Lung (tissue), 11 donors: ENCODE measurements at regions not wholly inside any gene's neighbourhood (a gene's known extent, or its start where the extent isn't known, plus 50 kb on each side); places are given as distances from the start of the nearest gene placed in this dataset.

Experiments
- ATAC-seq: fragments of 200-7000 bp; cut with Tn5 transposase; one replicate; pipeline ENCODE4 v1.9.1; 2020; ENCODE audit warnings: moderate number of reproducible peaks; ENCODE audit not compliant: insufficient read depth, low FRiP score
- DNase-seq, 3 donors: peaks; one replicate each; pipeline ENCODE4 v3.0.0-alpha.2; 2013 to 2017
- H3K27ac ChIP-seq, 2 donors: one replicate each; pipeline ENCODE4 v1.5.1; 2013; ENCODE audit warnings: mild to moderate bottlenecking in 2 of 2, moderate library complexity in 2 of 2, control low read depth in 1 of 2, inconsistent platforms in 1 of 2, low read depth in 1 of 2, low read length in 1 of 2
- H3K27me3 ChIP-seq, 3 donors: one replicate each; pipeline ENCODE4 v1.5.1; 2013; ENCODE audit warnings: low read length in 2 of 3; ENCODE audit not compliant: control insufficient read depth in 3 of 3, insufficient read depth in 3 of 3
- H3K36me3 ChIP-seq, 4 donors: one replicate each; pipeline ENCODE4 v1.5.1; 2013; ENCODE audit warnings: low read length in 4 of 4, mild to moderate bottlenecking in 1 of 4, moderate library complexity in 1 of 4; ENCODE audit not compliant: control insufficient read depth in 4 of 4, insufficient read depth in 4 of 4
- H3K4me1 ChIP-seq, 5 donors: one replicate each; pipeline ENCODE4 v1.5.1; 2013; ENCODE audit warnings: low read length in 5 of 5, mild to moderate bottlenecking in 2 of 5, moderate library complexity in 1 of 5; ENCODE audit not compliant: control insufficient read depth in 5 of 5, insufficient read depth in 5 of 5
- H3K4me3 ChIP-seq: one replicate; pipeline ENCODE4 v1.5.1; 2013; ENCODE audit warnings: mild to moderate bottlenecking, control low read depth, moderate library complexity
- H3K9ac ChIP-seq, 2 donors: one replicate each; pipeline ENCODE4 v1.5.1; 2013; ENCODE audit warnings: low read length in 2 of 2, control low read depth in 1 of 2; ENCODE audit not compliant: insufficient read depth in 1 of 2
- H3K9me3 ChIP-seq, 4 donors: one replicate each; pipeline ENCODE4 v1.5.1; 2013; ENCODE audit warnings: low read length in 3 of 4, mild to moderate bottlenecking in 1 of 4, moderate library complexity in 1 of 4; ENCODE audit not compliant: control insufficient read depth in 4 of 4, insufficient read depth in 3 of 4
- CTCF ChIP-seq: IDR thresholded peaks from 2 replicates; pipeline ENCODE4 v1.5.1; 2012; ENCODE audit warnings: mild to moderate bottlenecking; ENCODE audit errors: control extremely low read depth, extremely low read depth
- WGBS, 2 donors: extraction: QIAGEN DNeasy Blood & Tissue Kit; methylation state at CpG; one replicate each; pipeline ENCODE4 v1.1.7; 2013; 5-methylcytosine and 5-hydroxymethylcytosine counted together
- donor health status: control.
- donor health status: control.
- donor health status: Bipolar disorder and iron deficiency.
- donor health status: healthy.
- donor health status: DM: yes; HTN: yes; CAD: no.

- no peak overlapping the region for H3K9ac ChIP-seq
- no peaks in the 10 kb centered on the region for H3K36me3 ChIP-seq
- no peak for TF ChIP-seq CTCF
- H3K27ac ChIP-seq, result peak overlapping the region in 1 of 2 donors; percentile 28
- peaks cover 0 to 47% (median 14%) of the 10 kb centered on the region in 5 donors for H3K4me1 ChIP-seq
- no peaks in the 10 kb centered on the region for H3K9me3 ChIP-seq
- no peak overlapping the region for H3K4me3 ChIP-seq
- ATAC-seq, result no peak
- WGBS, 2 donors, result 92 to 93% methylated on average over 8 of the region's 8 CpGs
- no peak for DNase-seq
- no peaks in the 10 kb centered on the region for H3K27me3 ChIP-seq
Observed at GRCh38 chr10:69731698-69732097, 70.0 kb upstream of the COL13A1 start.

GRCh38 chr10:69732147-69732825, 69.4 kb upstream of the COL13A1 start:
- H3K27me3 ChIP-seq, result no peaks in the 10 kb centered on the region
- no peak overlapping the region for H3K27ac ChIP-seq
- no peak for TF ChIP-seq CTCF

GRCh38 chr10:69732826-69733150, 68.9 kb upstream of the COL13A1 start:
- Histone ChIP-seq H3K27ac (no peak overlapping the region), H3K9ac (no peak overlapping the region), H3K27me3 (no peaks in the 10 kb centered on the region), H3K9me3 (no peaks in the 10 kb centered on the region), H3K36me3 (no peaks in the 10 kb centered on the region), H3K4me1 (peaks cover 0 to 50% (median 14%) of the 10 kb centered on the region in 5 donors), H3K4me3 (no peak overlapping the region)
- TF ChIP-seq CTCF, result no peak
- DNase-seq (no peak), ATAC-seq (no peak)
- 86 to 91% methylated on average over 6 of the region's 6 CpGs for WGBS, 2 donors

More at GRCh38 chr10:69732147-69732825, 69.4 kb upstream of the COL13A1 start:
- Histone ChIP-seq H3K4me1 (peaks cover 0 to 50% (median 14%) of the 10 kb centered on the region in 5 donors), H3K4me3 (no peak overlapping the region), H3K36me3 (no peaks in the 10 kb centered on the region), H3K9ac (no peak overlapping the region), H3K9me3 (no peaks in the 10 kb centered on the region)
- ATAC-seq (no peak), DNase-seq (no peak)
- 88 to 92% methylated on average over 16 of the region's 16 CpGs for WGBS, 2 donors

GRCh38 chr10:69733791-69734261, 67.9 kb upstream of the COL13A1 start:
- H3K36me3 ChIP-seq, result no peaks in the 10 kb centered on the region
- no peak for ATAC-seq
- H3K27ac ChIP-seq, result no peak overlapping the region
- H3K4me3 ChIP-seq, result no peak overlapping the region
- TF ChIP-seq CTCF, result no peak
- H3K27me3 ChIP-seq, result no peaks in the 10 kb centered on the region
- peaks cover 0 to 41% (median 13%) of the 10 kb centered on the region in 5 donors for H3K4me1 ChIP-seq
- 75 to 93% methylated on average over 4 of the region's 4 CpGs for WGBS, 2 donors
- no peaks in the 10 kb centered on the region for H3K9me3 ChIP-seq
- no peak overlapping the region for H3K9ac ChIP-seq
- no peak for DNase-seq
